ENCODE measurements at regions not wholly inside any gene's neighbourhood (a gene's known extent, or its start where the extent isn't known, plus 50 kb on each side); places are given as distances from the start of the nearest gene placed in this dataset.

DNA sequence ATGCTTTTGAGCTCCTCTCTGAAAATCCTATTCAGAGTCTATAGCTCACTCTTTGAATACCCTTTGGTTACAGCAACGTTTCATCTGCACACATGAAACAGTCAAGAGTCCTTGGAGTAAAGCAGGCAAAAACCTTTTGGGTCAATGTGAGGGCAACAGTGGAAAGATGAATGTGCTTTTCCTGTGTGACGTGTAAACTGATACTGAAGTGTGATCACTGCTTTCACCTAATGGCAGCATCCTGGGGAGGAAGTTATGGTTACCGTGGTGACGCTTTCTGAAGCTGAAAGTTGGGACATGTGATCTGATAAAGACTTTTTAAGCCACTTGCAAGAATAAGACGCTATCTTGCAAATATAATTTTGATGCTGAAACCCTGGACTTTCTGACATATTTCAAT, 160.0 kb downstream of the SEC16B start:
- H3K36me3 ChIP-seq (ENCODE audit: control insufficient read depth, insufficient read depth, low read length), result no peaks in the 10 kb centered on the region
- no peaks in the 10 kb centered on the region for H3K4me1 ChIP-seq (ENCODE audit: control insufficient read depth, insufficient read depth, low read length)
- no peak overlapping the region for H3K9ac ChIP-seq (ENCODE audit: low read depth, low read length)
- H2AK9ac ChIP-seq (replicated peaks; ENCODE audit: low read depth, low read length, poor library complexity), result no peak overlapping the region
- ChIA-PET POLR2A (ENCODE audit: unreplicated experiment) (no interaction called here), CTCF (no interaction called here)
- no peaks in the 10 kb centered on the region for H3K9me1 ChIP-seq (ENCODE audit: insufficient read depth, low read length)
- BruUV-seq (replicated peaks), result no TSS peak
- H3K9me3 ChIP-seq (ENCODE audit: control insufficient read depth, insufficient read depth, low read length), result no peaks in the 10 kb centered on the region
- no peak overlapping the region for H3K14ac ChIP-seq (replicated peaks; ENCODE audit: low read depth, low read length)
- in situ Hi-C loops (cut with MboI; ENCODE audit: low sequenced_read_pairs) (no loop called here), intact Hi-C loops (cut with micrococcal nuclease) (no loop called here), dilution Hi-C loops (cut with HindIII; ENCODE audit: low sequenced_read_pairs, unreplicated experiment) (no loop called here)
- H4K5ac ChIP-seq (ENCODE audit: low read depth, low read length), result no peak overlapping the region
- no peak overlapping the region for H3K27ac ChIP-seq (ENCODE audit: insufficient read depth, low read length)
- no peak overlapping the region for H3K4me2 ChIP-seq (ENCODE audit: low read depth, low read length)
- no peak overlapping the region for H4K8ac ChIP-seq (ENCODE audit: low read depth in 2 of 2, low read length in 2 of 2)
- no peak overlapping the region for H2BK20ac ChIP-seq (ENCODE audit: low read depth, low read length)
- no peak overlapping the region for H3K18ac ChIP-seq (ENCODE audit: low read depth, low read length)
- H3K4ac ChIP-seq (ENCODE audit: low read depth, low read length), result no peak overlapping the region
- H3K23ac ChIP-seq (ENCODE audit: low read depth, low read length), result no peak overlapping the region
- no peak overlapping the region for H2AK5ac ChIP-seq (ENCODE audit: low read depth, low read length)
- TF ChIP-seq RCOR1 (IDR thresholded peaks at IDR 0.05; ENCODE audit: insufficient replicate concordance, low read length), result no peak
- TF ChIP-seq FOS (IDR thresholded peaks at IDR 0.05; ENCODE audit: low read depth, low read length), result no peak
- TF ChIP-seq CEBPB (IDR thresholded peaks at IDR 0.05; ENCODE audit: low read depth, low read length), result no peak
- TF ChIP-seq RAD21 (IDR thresholded peaks at IDR 0.05; ENCODE audit: low read length), result no peak
- TF ChIP-seq, protein P1, sequence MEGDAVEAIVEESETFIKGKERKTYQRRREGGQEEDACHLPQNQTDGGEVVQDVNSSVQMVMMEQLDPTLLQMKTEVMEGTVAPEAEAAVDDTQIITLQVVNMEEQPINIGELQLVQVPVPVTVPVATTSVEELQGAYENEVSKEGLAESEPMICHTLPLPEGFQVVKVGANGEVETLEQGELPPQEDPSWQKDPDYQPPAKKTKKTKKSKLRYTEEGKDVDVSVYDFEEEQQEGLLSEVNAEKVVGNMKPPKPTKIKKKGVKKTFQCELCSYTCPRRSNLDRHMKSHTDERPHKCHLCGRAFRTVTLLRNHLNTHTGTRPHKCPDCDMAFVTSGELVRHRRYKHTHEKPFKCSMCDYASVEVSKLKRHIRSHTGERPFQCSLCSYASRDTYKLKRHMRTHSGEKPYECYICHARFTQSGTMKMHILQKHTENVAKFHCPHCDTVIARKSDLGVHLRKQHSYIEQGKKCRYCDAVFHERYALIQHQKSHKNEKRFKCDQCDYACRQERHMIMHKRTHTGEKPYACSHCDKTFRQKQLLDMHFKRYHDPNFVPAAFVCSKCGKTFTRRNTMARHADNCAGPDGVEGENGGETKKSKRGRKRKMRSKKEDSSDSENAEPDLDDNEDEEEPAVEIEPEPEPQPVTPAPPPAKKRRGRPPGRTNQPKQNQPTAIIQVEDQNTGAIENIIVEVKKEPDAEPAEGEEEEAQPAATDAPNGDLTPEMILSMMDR (conservative IDR thresholded peaks at IDR 0.05; ENCODE audit: low read depth, low read length), result no peak
- TF ChIP-seq, protein P2, sequence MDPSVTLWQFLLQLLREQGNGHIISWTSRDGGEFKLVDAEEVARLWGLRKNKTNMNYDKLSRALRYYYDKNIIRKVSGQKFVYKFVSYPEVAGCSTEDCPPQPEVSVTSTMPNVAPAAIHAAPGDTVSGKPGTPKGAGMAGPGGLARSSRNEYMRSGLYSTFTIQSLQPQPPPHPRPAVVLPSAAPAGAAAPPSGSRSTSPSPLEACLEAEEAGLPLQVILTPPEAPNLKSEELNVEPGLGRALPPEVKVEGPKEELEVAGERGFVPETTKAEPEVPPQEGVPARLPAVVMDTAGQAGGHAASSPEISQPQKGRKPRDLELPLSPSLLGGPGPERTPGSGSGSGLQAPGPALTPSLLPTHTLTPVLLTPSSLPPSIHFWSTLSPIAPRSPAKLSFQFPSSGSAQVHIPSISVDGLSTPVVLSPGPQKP (IDR thresholded peaks at IDR 0.05; ENCODE audit: borderline replicate concordance, low read depth, low read length), result no peak
- no peak for TF ChIP-seq MAZ (IDR thresholded peaks at IDR 0.05; ENCODE audit: borderline replicate concordance, low read depth, low read length)
- no peak for TF ChIP-seq MXI1 (IDR thresholded peaks at IDR 0.05; ENCODE audit: borderline replicate concordance, low read depth, low read length)
- no peak for TF ChIP-seq RFX5 (IDR thresholded peaks at IDR 0.05; ENCODE audit: low read depth, low read length)
- TF ChIP-seq MAFK (IDR thresholded peaks at IDR 0.05; ENCODE audit: low read depth, low read length), result no peak
- TF ChIP-seq, protein P3, sequence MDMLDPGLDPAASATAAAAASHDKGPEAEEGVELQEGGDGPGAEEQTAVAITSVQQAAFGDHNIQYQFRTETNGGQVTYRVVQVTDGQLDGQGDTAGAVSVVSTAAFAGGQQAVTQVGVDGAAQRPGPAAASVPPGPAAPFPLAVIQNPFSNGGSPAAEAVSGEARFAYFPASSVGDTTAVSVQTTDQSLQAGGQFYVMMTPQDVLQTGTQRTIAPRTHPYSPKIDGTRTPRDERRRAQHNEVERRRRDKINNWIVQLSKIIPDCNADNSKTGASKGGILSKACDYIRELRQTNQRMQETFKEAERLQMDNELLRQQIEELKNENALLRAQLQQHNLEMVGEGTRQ (IDR thresholded peaks at IDR 0.05; ENCODE audit: low read depth, low read length), result no peak
- DNase-seq, result peak; percentile 2
- H2BK15ac ChIP-seq (ENCODE audit: low read depth, low read length), result no peak overlapping the region
- H2BK120ac ChIP-seq (ENCODE audit: low read depth, low read length), result no peak overlapping the region
- H3K56ac ChIP-seq (ENCODE audit: extremely low read depth, insufficient read depth, low read length), result no peak overlapping the region
- no peak overlapping the region for H2AFZ ChIP-seq (replicated peaks; ENCODE audit: low read length, poor library complexity)
- no peak overlapping the region for H2BK5ac ChIP-seq (ENCODE audit: low read depth, low read length, poor library complexity, severe bottlenecking)
- H3K79me1 ChIP-seq (ENCODE audit: low read depth in 1 of 2, low read length in 2 of 2), result no peaks in the 10 kb centered on the region
- H3K27me3 ChIP-seq (ENCODE audit: control insufficient read depth, insufficient read depth, low read length), result peaks cover 3% of the 10 kb centered on the region
- whole genome bisulfite sequencing, 2 experiments (ENCODE audit: extremely low coverage in 2 of 2, insufficient read length in 1 of 2), result 8% methylated on average over 2 of the region's 5 CpGs; no CpG with 5 or more reads in 1 of the 2 experiments
- no peak for ATAC-seq (ENCODE audit: low read depth)
- no peak overlapping the region for H3K4me3 ChIP-seq (ENCODE audit: insufficient read depth, low read depth, low read length)
- H4K91ac ChIP-seq (ENCODE audit: insufficient read depth, low read depth, low read length), result no peak overlapping the region
- H4K20me1 ChIP-seq (ENCODE audit: insufficient read depth, low read length), result no peaks in the 10 kb centered on the region
